ENCODE measurements at regions not wholly inside any gene's neighbourhood (a gene's known extent, or its start where the extent isn't known, plus 50 kb on each side); places are given as distances from the start of the nearest gene placed in this dataset.
"Not testable (repeated sequence)": the region's sequence is repeated elsewhere in the genome, so short reads cannot be mapped to it uniquely, and the experiment has no call there.

DNA sequence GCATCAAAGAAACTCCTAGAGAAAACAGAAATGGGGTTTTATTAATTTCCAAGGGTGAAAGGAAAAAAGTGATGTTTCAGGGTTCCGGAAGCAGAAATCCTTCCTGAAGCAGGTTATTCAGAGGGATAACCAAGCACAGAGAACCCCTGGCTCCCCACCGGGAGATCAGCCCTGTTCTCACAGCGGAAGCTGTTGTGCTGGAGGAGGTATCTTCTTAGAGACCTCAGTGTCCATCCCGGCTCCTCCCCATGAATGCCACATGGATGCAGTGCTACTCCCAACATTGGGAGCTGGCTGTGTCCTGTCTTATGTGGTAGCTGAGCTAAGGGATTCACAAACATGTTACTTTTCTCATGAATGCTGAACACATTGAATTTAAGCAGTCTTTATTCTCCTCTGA, 80.9 kb upstream of the IRX2 start:
- Histone ChIP-seq H3K27me3 (ENCODE audit: control insufficient read depth in 1 of 2, insufficient read depth in 2 of 2, low read length in 2 of 2) (no peaks in the 10 kb centered on the region), H3K27ac (ENCODE audit: low read depth, low read length) (no peak overlapping the region), H3K4me3 (ENCODE audit: low read depth in 1 of 2, low read length in 2 of 2) (no peak overlapping the region), H3K36me3 (ENCODE audit: control insufficient read depth in 1 of 2, insufficient read depth in 2 of 2, low read length in 2 of 2) (no peaks in the 10 kb centered on the region), H3K9ac (ENCODE audit: low read depth in 1 of 2, low read length in 2 of 2) (no peak overlapping the region), H3K4me1 (ENCODE audit: control insufficient read depth in 1 of 2, insufficient read depth in 2 of 2, low read length in 2 of 2) (no peaks in the 10 kb centered on the region), H3K9me3 (ENCODE audit: control insufficient read depth in 1 of 2, low read length in 2 of 2) (no peaks in the 10 kb centered on the region)

- Histone ChIP-seq H3K9me3 (ENCODE audit: control insufficient read depth in 1 of 2, low read length in 2 of 2) (no peaks in the 10 kb centered on the region), H3K36me3 (ENCODE audit: control insufficient read depth in 1 of 2, insufficient read depth in 2 of 2, low read length in 2 of 2) (no peaks in the 10 kb centered on the region), H3K27ac (ENCODE audit: low read depth, low read length) (no peak overlapping the region), H3K9ac (ENCODE audit: low read depth in 1 of 2, low read length in 2 of 2) (no peak overlapping the region), H3K27me3 (ENCODE audit: control insufficient read depth in 1 of 2, insufficient read depth in 2 of 2, low read length in 2 of 2) (no peaks in the 10 kb centered on the region), H3K4me3 (ENCODE audit: low read depth in 1 of 2, low read length in 2 of 2) (no peak overlapping the region), H3K4me1 (ENCODE audit: control insufficient read depth in 1 of 2, insufficient read depth in 2 of 2, low read length in 2 of 2) (no peaks in the 10 kb centered on the region)
Measured at GRCh38 chr5:2829239-2829638, 77.8 kb upstream of the IRX2 start.

DNA sequence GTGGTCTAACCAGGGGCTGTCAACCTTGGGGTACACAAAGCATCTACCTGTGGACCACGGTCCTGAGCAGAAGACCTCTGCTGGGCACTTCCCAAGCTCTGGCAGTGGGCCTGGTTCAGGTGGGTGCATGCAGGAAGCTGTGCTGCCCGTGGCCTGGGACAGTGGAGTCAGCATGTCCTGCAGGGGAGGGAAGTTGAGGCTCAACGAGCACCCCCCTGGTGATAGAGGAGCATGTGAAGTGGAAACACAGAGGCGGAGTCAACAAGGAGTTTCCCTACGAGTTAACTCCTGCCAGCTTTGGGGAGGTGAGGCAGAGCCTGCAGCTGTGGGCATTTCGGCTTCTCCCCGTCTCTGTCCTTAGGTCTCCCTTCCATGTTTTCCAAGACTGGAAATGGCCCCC, 67.5 kb upstream of the IRX2 start:
- no peak overlapping the region for H3K27ac ChIP-seq (ENCODE audit: low read depth, low read length)
- no peaks in the 10 kb centered on the region for H3K9me3 ChIP-seq (ENCODE audit: control insufficient read depth in 1 of 2, low read length in 2 of 2)
- H3K27me3 ChIP-seq (ENCODE audit: control insufficient read depth in 1 of 2, insufficient read depth in 2 of 2, low read length in 2 of 2): no peaks in the 10 kb centered on the region
- no peak overlapping the region for H3K9ac ChIP-seq (ENCODE audit: low read depth in 1 of 2, low read length in 2 of 2)
- no peaks in the 10 kb centered on the region for H3K36me3 ChIP-seq (ENCODE audit: control insufficient read depth in 1 of 2, insufficient read depth in 2 of 2, low read length in 2 of 2)
- no peaks in the 10 kb centered on the region for H3K4me1 ChIP-seq (ENCODE audit: control insufficient read depth in 1 of 2, insufficient read depth in 2 of 2, low read length in 2 of 2)
- H3K4me3 ChIP-seq (ENCODE audit: low read depth in 1 of 2, low read length in 2 of 2): no peak overlapping the region

- Histone ChIP-seq H3K36me3 (ENCODE audit: control insufficient read depth in 1 of 2, insufficient read depth in 2 of 2, low read length in 2 of 2) (no peaks in the 10 kb centered on the region), H3K27me3 (ENCODE audit: control insufficient read depth in 1 of 2, insufficient read depth in 2 of 2, low read length in 2 of 2) (no peaks in the 10 kb centered on the region), H3K9ac (ENCODE audit: low read depth in 1 of 2, low read length in 2 of 2) (no peak overlapping the region), H3K27ac (ENCODE audit: low read depth, low read length) (no peak overlapping the region), H3K4me1 (ENCODE audit: control insufficient read depth in 1 of 2, insufficient read depth in 2 of 2, low read length in 2 of 2) (no peaks in the 10 kb centered on the region), H3K4me3 (ENCODE audit: low read depth in 1 of 2, low read length in 2 of 2) (no peak overlapping the region), H3K9me3 (ENCODE audit: control insufficient read depth in 1 of 2, low read length in 2 of 2) (no peaks in the 10 kb centered on the region)
Measured at GRCh38 chr5:2817031-2817603, 65.6 kb upstream of the IRX2 start.

GRCh38 chr5:2813678-2814077, 62.2 kb upstream of the IRX2 start:
- Histone ChIP-seq H3K9me3 (ENCODE audit: control insufficient read depth in 1 of 2, low read length in 2 of 2) (no peaks in the 10 kb centered on the region), H3K4me3 (ENCODE audit: low read depth in 1 of 2, low read length in 2 of 2) (no peak overlapping the region), H3K27ac (ENCODE audit: low read depth, low read length) (no peak overlapping the region), H3K4me1 (ENCODE audit: control insufficient read depth in 1 of 2, insufficient read depth in 2 of 2, low read length in 2 of 2) (no peaks in the 10 kb centered on the region), H3K27me3 (ENCODE audit: control insufficient read depth in 1 of 2, insufficient read depth in 2 of 2, low read length in 2 of 2) (no peaks in the 10 kb centered on the region), H3K36me3 (ENCODE audit: control insufficient read depth in 1 of 2, insufficient read depth in 2 of 2, low read length in 2 of 2) (no peaks in the 10 kb centered on the region), H3K9ac (ENCODE audit: low read depth in 1 of 2, low read length in 2 of 2) (no peak overlapping the region)

DNA sequence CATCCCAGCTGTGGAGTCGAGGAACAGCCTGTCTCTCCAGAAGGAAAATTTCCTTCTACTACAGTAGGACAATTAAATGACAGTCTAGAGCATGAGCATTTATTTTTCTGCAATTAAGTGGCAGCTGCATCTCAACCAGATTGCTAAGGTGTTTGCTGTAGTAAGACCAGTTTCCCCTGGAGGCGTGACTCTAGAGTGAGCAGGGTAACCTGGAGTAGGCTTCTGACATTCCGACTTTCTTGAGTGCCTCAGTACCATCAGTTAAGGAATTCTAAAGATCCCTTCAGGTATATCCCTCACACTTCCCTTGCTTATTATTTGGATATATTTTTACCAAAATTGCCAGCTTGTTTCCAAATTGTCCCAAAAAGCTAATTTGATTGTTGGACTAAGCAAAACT, 59.2 kb upstream of the IRX2 start:
- H3K4me3 ChIP-seq (ENCODE audit: low read depth in 1 of 2, low read length in 2 of 2): no peak overlapping the region
- no peaks in the 10 kb centered on the region for H3K36me3 ChIP-seq (ENCODE audit: control insufficient read depth in 1 of 2, insufficient read depth in 2 of 2, low read length in 2 of 2)
- H3K27ac ChIP-seq (ENCODE audit: low read depth, low read length): no peak overlapping the region
- no peak overlapping the region for H3K9ac ChIP-seq (ENCODE audit: low read depth in 1 of 2, low read length in 2 of 2)
- no peaks in the 10 kb centered on the region for H3K27me3 ChIP-seq (ENCODE audit: control insufficient read depth in 1 of 2, insufficient read depth in 2 of 2, low read length in 2 of 2)
- no peaks in the 10 kb centered on the region for H3K9me3 ChIP-seq (ENCODE audit: control insufficient read depth in 1 of 2, low read length in 2 of 2)
- H3K4me1 ChIP-seq (ENCODE audit: control insufficient read depth in 1 of 2, insufficient read depth in 2 of 2, low read length in 2 of 2): no peaks in the 10 kb centered on the region

DNA sequence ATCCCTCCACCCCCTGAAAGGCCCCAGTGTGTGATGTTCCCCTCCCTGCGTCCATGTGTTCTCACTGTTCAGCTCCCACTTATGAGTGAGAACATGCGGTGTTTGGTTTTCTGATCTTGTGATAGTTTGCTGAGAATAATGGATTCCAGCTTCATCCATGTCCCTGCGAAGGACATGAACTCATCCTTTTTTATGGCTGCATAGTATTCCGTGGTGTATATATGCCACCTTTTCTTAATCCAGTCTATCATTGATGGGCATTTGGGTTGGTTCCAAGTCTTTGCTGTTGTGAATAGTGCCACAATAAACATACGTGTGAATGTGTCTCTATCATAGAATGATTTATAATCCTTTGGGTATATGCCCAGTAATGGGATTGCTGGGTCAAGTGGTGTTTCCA, 55.8 kb upstream of the IRX2 start:
- not testable (repeated sequence) for H3K9ac ChIP-seq (ENCODE audit: low read depth in 1 of 2, low read length in 2 of 2); H3K9me3 ChIP-seq (ENCODE audit: control insufficient read depth in 1 of 2, low read length in 2 of 2); H3K4me1 ChIP-seq (ENCODE audit: control insufficient read depth in 1 of 2, insufficient read depth in 2 of 2, low read length in 2 of 2); H3K27me3 ChIP-seq (ENCODE audit: control insufficient read depth in 1 of 2, insufficient read depth in 2 of 2, low read length in 2 of 2); H3K27ac ChIP-seq (ENCODE audit: low read depth, low read length); H3K4me3 ChIP-seq (ENCODE audit: low read depth in 1 of 2, low read length in 2 of 2); H3K36me3 ChIP-seq (ENCODE audit: control insufficient read depth in 1 of 2, insufficient read depth in 2 of 2, low read length in 2 of 2)

DNA sequence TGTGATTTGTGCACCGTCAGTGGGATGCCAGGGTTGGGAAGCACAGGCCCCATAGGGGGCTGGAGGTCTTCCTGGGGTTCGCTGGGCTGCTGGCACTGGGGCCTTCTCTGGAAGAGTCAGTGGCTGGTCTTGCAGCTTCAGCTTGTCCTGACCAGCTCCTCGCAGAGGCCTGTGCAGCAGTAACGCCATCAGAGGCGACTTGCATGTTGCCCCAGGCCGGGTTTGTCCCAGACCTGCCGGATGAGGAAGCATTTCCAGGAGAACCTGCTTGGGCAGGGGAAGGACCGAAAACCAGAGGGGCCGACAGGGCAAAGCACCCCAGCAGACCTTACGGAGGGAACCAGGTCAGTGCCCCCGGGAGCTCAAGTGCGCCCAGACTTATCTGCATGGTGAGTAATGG, 54.7 kb upstream of the IRX2 start:
- H3K27ac ChIP-seq (ENCODE audit: low read depth, low read length): no peak overlapping the region
- H3K27me3 ChIP-seq (ENCODE audit: control insufficient read depth in 1 of 2, insufficient read depth in 2 of 2, low read length in 2 of 2): no peaks in the 10 kb centered on the region
- H3K4me1 ChIP-seq (ENCODE audit: control insufficient read depth in 1 of 2, insufficient read depth in 2 of 2, low read length in 2 of 2): no peaks in the 10 kb centered on the region
- no peak overlapping the region for H3K4me3 ChIP-seq (ENCODE audit: low read depth in 1 of 2, low read length in 2 of 2)
- H3K36me3 ChIP-seq (ENCODE audit: control insufficient read depth in 1 of 2, insufficient read depth in 2 of 2, low read length in 2 of 2): no peaks in the 10 kb centered on the region
- H3K9me3 ChIP-seq (ENCODE audit: control insufficient read depth in 1 of 2, low read length in 2 of 2): no peaks in the 10 kb centered on the region
- no peak overlapping the region for H3K9ac ChIP-seq (ENCODE audit: low read depth in 1 of 2, low read length in 2 of 2)

- H3K9ac ChIP-seq (ENCODE audit: low read depth in 1 of 2, low read length in 2 of 2): no peak overlapping the region
- H3K27me3 ChIP-seq (ENCODE audit: control insufficient read depth in 1 of 2, insufficient read depth in 2 of 2, low read length in 2 of 2): no peaks in the 10 kb centered on the region
- no peaks in the 10 kb centered on the region for H3K9me3 ChIP-seq (ENCODE audit: control insufficient read depth in 1 of 2, low read length in 2 of 2)
Measured at GRCh38 chr5:2805080-2805479, 53.6 kb upstream of the IRX2 start.

DNA sequence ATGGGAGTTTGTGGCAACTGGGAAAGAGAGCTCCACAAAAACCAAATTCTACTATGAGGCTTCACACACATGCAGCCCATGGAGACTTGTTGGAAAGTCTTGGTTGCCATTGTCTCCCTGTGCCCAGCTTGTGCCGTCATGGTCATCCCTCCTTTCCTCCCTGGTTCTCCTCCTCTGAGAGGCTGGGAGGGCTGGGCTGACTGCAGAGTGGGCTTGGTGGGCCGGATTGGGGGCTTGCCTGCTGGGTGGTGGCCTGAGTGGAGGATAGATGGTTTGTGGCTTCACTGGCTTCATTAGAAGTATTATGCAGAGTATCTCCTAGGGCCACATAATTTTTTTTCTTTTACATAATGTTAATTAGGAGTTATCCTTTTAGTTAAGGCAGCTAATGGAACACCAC, 52.3 kb upstream of the IRX2 start:
- no peak overlapping the region for H3K9ac ChIP-seq (ENCODE audit: low read depth in 1 of 2, low read length in 2 of 2)
- H3K27ac ChIP-seq (ENCODE audit: low read depth, low read length): no peak overlapping the region
- no peak overlapping the region for H3K4me3 ChIP-seq (ENCODE audit: low read depth in 1 of 2, low read length in 2 of 2)
- no peaks in the 10 kb centered on the region for H3K27me3 ChIP-seq (ENCODE audit: control insufficient read depth in 1 of 2, insufficient read depth in 2 of 2, low read length in 2 of 2)
- no peaks in the 10 kb centered on the region for H3K36me3 ChIP-seq (ENCODE audit: control insufficient read depth in 1 of 2, insufficient read depth in 2 of 2, low read length in 2 of 2)
- no peaks in the 10 kb centered on the region for H3K9me3 ChIP-seq (ENCODE audit: control insufficient read depth in 1 of 2, low read length in 2 of 2)
- no peaks in the 10 kb centered on the region for H3K4me1 ChIP-seq (ENCODE audit: control insufficient read depth in 1 of 2, insufficient read depth in 2 of 2, low read length in 2 of 2)

More at GRCh38 chr5:2805080-2805479, 53.6 kb upstream of the IRX2 start:
- no peaks in the 10 kb centered on the region for H3K4me1 ChIP-seq (ENCODE audit: control insufficient read depth in 1 of 2, insufficient read depth in 2 of 2, low read length in 2 of 2)
- H3K4me3 ChIP-seq (ENCODE audit: low read depth in 1 of 2, low read length in 2 of 2): no peak overlapping the region
- H3K27ac ChIP-seq (ENCODE audit: low read depth, low read length): no peak overlapping the region
- H3K36me3 ChIP-seq (ENCODE audit: control insufficient read depth in 1 of 2, insufficient read depth in 2 of 2, low read length in 2 of 2): no peaks in the 10 kb centered on the region
